IPS-15b (cell line): ENCODE measurements at regions not wholly inside any gene's neighbourhood (a gene's known extent, or its start where the extent isn't known, plus 50 kb on each side); places are given as distances from the start of the nearest gene placed in this dataset.
"Not testable (repeated sequence)": the region's sequence is repeated elsewhere in the genome, so short reads cannot be mapped to it uniquely, and the experiment has no call there.

Experiments used
- H3K27me3 ChIP-seq: one replicate; pipeline ENCODE4 v1.6.1; 2013; ENCODE audit warnings: low read length; ENCODE audit not compliant: control insufficient read depth, insufficient read depth
- H3K36me3 ChIP-seq: one replicate; pipeline ENCODE4 v1.6.1; 2013; ENCODE audit warnings: low read length; ENCODE audit not compliant: control insufficient read depth, insufficient read depth
- H3K4me1 ChIP-seq: one replicate; pipeline ENCODE4 v1.6.1; 2013; ENCODE audit warnings: mild to moderate bottlenecking, low read length; ENCODE audit not compliant: control insufficient read depth, insufficient read depth
- H3K4me3 ChIP-seq: one replicate; pipeline ENCODE4 v1.5.1; 2013; ENCODE audit warnings: low read depth, low read length
- H3K9ac ChIP-seq: one replicate; pipeline ENCODE4 v1.6.1; 2013; ENCODE audit warnings: low read depth, mild to moderate bottlenecking, low read length
- H3K9me3 ChIP-seq: one replicate; pipeline ENCODE4 v1.6.1; 2013; ENCODE audit warnings: mild to moderate bottlenecking, low read length; ENCODE audit not compliant: control insufficient read depth, insufficient read depth

DNA sequence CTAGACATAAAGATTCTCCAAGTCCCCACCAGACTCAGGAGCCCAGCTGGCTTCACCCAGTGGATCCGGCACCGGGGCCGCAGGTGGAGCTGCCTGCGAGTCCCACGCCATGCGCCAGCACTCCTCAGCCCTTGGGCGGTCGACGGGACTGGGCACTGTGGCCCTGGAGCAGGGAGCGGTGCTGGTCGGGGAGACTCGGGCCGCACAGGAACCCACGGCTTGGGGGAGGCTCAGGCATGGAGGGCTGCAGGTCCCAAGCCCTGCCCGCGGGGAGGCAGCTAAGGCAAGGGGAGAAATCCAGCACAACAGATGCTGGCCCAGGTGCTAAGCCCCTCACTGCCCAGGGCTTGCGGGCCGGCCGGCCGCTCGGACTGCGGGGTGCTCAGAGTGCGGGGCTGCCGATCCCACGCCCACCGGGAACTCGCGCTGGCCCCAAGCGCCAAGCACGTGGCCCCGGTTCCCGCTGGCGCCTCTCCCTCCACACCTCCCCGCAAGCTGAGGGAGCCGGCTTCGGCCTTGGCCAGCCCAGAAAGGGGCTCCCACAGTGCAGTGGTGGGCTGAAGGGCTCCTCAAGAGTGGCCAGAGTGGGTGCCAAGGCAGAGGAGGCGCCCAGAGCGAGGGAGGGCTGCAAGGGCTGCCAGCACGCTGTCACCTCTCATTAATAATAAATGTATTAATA lies 212.6 kb upstream of the LRRTM4 start:
- not testable (repeated sequence) for H3K9ac ChIP-seq, H3K4me1 ChIP-seq, H3K4me3 ChIP-seq, H3K36me3 ChIP-seq, H3K9me3 ChIP-seq, H3K27me3 ChIP-seq

DNA sequence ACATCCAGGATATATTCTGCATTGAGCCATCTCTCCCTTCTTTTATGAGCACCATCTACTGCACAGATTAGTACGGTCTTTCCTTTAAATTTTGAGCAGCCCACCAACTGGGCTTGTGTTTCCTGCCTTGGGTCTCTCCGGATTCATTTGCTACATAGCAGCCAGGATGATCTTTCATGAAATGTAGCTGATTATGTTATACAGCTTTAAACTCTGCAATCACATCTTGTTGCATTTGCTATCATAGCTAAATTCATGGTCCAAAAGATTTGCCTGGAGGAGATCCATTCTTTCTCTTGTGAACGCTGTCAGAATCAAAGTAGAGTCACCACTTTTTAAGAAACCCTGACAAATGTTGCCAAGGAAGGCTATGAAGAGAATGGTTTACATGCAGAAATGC lies 215.1 kb upstream of the LRRTM4 start:
- Histone ChIP-seq H3K4me3 (no peak overlapping the region), H3K27me3 (no peaks in the 10 kb centered on the region), H3K9ac (no peak overlapping the region), H3K4me1 (no peaks in the 10 kb centered on the region), H3K9me3 (no peaks in the 10 kb centered on the region), H3K36me3 (no peaks in the 10 kb centered on the region)

DNA sequence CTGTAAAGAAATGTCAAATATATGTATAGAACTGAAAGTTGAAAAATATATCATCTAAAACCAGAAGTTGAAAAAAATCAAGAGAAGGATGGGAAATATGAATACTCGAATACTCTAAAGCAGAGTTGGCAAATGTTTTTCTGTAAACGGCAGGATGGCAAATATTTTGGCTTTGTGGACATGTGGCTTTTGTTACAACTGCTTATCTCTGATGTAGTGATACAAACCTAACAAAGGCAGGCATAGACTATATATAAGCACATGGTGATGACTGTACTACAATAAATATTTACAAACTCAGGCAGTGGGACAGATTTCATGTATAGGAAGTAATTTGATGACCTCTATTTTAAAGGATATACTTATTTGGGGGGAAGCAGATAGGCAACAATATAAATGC lies 224.6 kb upstream of the LRRTM4 start:
- Histone ChIP-seq H3K4me3 (no peak overlapping the region), H3K4me1 (no peaks in the 10 kb centered on the region), H3K27me3 (no peaks in the 10 kb centered on the region), H3K9me3 (no peaks in the 10 kb centered on the region), H3K36me3 (no peaks in the 10 kb centered on the region), H3K9ac (no peak overlapping the region)

DNA sequence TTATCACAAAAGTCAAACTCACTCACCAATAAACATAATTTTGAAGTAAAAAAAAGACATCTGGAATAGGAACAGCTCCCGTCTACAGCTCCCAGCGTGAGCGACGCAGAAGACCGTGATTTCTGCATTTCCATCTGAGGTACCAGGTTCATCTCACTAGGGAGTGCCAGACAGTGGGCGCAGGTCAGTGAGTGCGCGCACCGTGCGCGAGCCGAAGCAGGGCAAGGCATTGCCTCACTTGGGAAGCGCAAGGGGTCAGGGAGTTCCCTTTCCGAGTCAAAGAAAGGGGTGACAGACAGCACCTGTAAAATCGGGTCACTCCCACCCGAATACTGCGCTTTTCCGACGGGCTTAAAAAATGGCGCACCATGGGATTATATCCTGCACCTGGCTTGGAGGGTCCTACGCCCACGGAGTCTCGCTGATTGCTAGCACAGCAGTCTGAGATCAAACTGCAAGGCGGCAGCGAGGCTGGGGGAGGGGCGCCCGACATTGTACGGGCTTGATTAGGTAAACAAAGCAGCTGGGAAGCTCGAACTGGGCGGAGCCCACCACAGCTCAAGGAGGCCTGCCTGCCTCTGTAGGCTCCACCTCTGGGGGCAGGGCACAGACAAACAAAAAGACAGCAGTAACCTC lies 231.7 kb upstream of the LRRTM4 start:
- H3K9me3 ChIP-seq, H3K36me3 ChIP-seq, H3K4me1 ChIP-seq, H3K9ac ChIP-seq, H3K27me3 ChIP-seq: not testable (repeated sequence)
- H3K4me3 ChIP-seq = peak overlapping the region; percentile 53

DNA sequence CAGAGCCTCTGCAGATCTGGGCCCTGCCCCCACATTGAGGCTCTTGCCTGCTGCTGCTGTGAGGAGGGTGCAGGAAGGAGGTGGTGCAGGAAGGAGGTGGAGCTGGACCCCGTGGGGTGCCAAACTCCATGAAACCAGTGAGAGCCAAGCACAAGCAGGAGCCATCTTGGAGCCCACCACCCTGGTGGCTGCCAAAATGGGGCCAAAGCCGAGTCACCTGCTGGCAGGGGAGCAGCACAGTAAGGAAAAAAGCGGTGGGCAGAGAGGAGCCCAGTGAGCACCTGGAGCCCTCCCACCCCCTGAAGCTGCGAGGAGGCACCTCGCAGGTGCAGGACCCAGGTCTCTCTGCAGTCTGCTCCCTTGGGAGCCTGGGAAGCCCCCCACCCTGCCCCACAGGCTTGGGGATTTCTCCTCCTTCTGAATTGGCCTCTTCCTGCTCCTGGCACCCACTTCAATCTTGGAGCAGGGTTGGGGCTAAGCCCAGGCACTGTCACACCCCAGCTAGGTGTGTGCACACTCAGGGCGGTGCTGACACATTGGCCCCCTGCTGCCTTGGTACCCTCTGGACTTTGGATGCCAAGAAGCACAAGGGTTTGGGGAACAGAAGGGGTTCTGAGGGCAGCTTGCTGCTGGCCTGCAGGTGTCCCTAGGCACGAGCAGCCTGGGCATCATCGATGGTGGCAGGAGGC lies 245.4 kb upstream of the LRRTM4 start:
- H3K9me3 ChIP-seq = no peaks in the 10 kb centered on the region
- H3K36me3 ChIP-seq = no peaks in the 10 kb centered on the region
- H3K4me1 ChIP-seq = no peaks in the 10 kb centered on the region
- H3K4me3 ChIP-seq = no peak overlapping the region
- H3K27me3 ChIP-seq = no peaks in the 10 kb centered on the region
- H3K9ac ChIP-seq = no peak overlapping the region

DNA sequence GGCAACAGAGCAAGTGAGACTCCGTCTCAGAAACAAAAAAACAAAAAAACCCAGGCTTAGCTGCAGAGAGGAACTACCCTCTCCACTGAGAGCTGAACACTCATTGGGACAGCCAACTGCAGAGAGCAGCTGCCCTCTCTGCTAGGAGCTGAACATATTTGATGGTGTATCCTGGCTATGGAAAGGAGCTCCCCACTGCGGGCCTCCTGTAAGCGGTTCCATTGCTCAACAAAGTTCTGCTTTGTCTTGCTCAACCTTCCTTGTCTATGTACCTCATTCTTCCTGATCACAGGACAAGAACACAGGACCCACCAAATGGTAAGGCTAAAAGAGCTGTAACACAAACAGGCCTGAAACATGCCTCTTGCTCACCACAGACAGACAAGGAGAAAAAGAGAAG lies 246.3 kb upstream of the LRRTM4 start:
- no peak overlapping the region for H3K9ac ChIP-seq
- no peaks in the 10 kb centered on the region for H3K27me3 ChIP-seq
- H3K4me3 ChIP-seq = no peak overlapping the region
- no peaks in the 10 kb centered on the region for H3K36me3 ChIP-seq
- no peaks in the 10 kb centered on the region for H3K9me3 ChIP-seq
- H3K4me1 ChIP-seq = no peaks in the 10 kb centered on the region

DNA sequence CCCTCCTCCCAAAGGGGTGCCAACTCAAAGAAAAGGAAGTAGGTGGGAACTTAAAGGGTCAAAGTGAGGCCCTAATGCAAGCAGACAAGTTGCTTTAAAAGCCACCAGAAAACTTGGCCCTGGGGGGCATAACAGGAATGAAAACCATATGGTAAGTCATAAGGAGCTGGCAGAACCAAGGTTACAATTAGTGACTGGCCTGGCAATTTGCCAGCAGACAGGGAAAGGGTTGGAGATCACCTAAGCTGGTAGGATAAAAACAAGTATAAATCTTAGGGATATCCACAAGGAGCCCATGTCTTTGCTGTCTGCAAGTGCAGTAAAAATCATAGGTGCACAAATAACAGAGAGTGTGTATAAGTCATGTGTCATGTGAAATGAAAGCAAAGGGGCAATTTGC lies 256.7 kb upstream of the LRRTM4 start:
- Histone ChIP-seq H3K36me3 (no peaks in the 10 kb centered on the region), H3K4me3 (no peak overlapping the region), H3K9ac (no peak overlapping the region), H3K9me3 (no peaks in the 10 kb centered on the region), H3K4me1 (no peaks in the 10 kb centered on the region), H3K27me3 (no peaks in the 10 kb centered on the region)

DNA sequence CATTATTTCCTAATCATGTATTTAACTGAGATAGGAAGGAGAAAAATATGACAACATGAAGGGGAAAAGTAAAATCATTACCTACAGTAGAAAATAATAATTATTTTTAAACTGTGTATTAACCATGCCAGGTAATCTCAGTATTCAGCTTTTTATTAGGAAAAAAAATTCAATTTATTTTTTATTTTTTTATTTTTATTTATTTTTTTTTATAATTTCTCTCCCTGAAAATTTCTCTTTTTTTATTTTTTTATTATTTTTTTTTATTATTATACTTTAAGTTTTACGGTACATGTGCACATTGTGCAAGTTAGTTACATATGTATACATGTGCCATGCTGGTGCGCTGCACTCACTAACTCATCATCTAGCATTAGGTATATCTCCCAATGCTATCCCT lies 271.3 kb upstream of the LRRTM4 start:
- H3K36me3 ChIP-seq, H3K9me3 ChIP-seq, H3K27me3 ChIP-seq, H3K4me3 ChIP-seq, H3K4me1 ChIP-seq, H3K9ac ChIP-seq: not testable (repeated sequence)

DNA sequence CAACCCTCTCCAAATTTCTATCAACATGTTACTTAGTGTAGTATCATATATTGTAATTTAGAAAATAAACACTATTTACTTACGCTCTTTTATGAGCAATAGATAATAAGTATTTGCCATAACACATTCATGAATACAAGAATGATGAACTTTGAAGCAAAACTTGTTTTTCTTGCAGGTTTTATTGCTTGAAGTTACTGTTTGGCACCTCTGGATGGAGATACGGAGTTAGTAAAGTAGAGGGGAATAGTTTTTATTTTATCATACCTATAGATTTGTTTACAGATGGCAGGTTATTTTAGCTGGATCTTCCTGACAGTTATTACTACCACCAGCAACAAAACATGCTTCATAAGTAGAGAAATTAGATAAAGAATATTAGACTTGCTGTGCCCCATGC lies 274.2 kb upstream of the LRRTM4 start:
- H3K4me3 ChIP-seq = no peak overlapping the region
- no peaks in the 10 kb centered on the region for H3K9me3 ChIP-seq
- no peaks in the 10 kb centered on the region for H3K4me1 ChIP-seq
- no peak overlapping the region for H3K9ac ChIP-seq
- no peaks in the 10 kb centered on the region for H3K36me3 ChIP-seq
- no peaks in the 10 kb centered on the region for H3K27me3 ChIP-seq

DNA sequence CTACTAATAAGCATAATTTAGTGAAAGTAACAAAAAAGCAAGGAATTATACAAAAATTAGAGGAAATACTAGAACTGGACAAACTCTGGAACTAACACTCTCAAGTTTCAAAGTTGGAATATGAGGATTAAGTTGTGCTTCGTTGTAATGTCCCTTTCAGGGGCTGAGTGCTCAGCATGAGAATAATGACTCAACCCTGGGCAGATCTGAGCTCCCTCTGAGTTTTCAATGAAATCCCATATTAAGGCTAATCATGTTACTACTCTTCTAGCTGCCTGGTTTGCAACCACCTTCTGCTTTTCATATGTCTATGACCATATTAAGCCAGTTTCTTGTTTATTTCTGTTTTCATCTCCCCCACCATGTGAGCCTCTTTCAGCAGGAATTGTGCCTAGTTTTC lies 274.9 kb upstream of the LRRTM4 start:
- H3K4me3 ChIP-seq = no peak overlapping the region
- no peak overlapping the region for H3K9ac ChIP-seq
- no peaks in the 10 kb centered on the region for H3K36me3 ChIP-seq
- H3K27me3 ChIP-seq = no peaks in the 10 kb centered on the region
- H3K4me1 ChIP-seq = no peaks in the 10 kb centered on the region
- H3K9me3 ChIP-seq = no peaks in the 10 kb centered on the region

DNA sequence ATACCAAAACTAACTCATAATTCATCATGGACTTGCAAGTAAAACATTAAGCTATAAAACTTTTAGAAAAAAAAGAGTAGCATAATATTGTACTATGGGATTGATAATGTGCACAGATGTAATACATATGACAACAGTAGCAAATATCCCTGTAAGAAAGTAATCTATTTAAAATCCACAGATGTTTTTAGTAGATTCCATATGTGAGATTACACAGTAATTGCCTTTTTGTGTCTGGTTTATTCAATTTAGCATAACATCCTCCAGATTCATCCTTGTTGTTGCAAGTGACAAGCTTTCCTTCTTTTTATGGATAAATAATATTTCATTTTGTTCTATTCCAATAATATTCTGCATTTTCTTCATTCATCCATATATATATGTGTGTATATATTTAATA lies 278.2 kb upstream of the LRRTM4 start:
- H3K36me3 ChIP-seq = no peaks in the 10 kb centered on the region
- no peaks in the 10 kb centered on the region for H3K27me3 ChIP-seq
- H3K4me3 ChIP-seq = no peak overlapping the region
- H3K4me1 ChIP-seq = no peaks in the 10 kb centered on the region
- no peaks in the 10 kb centered on the region for H3K9me3 ChIP-seq
- H3K9ac ChIP-seq = no peak overlapping the region

DNA sequence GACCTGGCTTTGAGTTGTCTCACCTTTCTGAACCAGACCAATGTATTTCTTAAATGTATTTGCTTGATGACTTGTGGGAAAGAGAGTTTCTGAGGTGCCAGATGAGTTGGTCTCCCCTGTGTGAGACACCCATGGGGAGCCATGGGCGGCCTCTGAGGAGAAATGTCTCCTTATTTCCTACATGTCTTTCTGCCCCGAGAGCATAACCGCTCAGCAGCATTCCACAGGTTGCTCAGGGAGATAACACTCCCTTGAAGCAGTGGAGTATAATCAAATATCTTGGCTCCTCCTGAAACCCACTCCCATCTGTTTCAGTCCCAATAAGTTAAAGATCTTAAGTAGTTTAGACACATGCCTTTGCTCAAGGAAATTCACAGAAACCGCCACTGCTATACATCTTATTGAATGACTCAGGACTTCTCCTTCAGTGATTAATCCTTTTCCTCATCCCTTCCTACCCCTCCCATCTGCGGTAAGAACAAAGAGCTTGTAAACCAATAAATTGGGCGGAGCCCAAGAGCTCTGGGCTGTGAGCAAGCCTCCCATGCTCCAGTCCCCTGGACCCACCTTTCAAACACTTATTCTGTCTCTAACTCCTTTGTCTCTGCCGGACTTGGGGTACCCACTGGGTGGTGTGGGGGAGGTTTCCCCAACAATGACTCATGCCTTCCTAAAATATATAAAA lies 285.5 kb upstream of the LRRTM4 start:
- Histone ChIP-seq H3K4me1 (no peaks in the 10 kb centered on the region), H3K36me3 (no peaks in the 10 kb centered on the region), H3K4me3 (no peak overlapping the region), H3K9ac (no peak overlapping the region), H3K9me3 (no peaks in the 10 kb centered on the region), H3K27me3 (no peaks in the 10 kb centered on the region)
